Heart left ventricle (tissue), 16 donors: ENCODE measurements at regions not wholly inside any gene's neighbourhood (a gene's known extent, or its start where the extent isn't known, plus 50 kb on each side); places are given as distances from the start of the nearest gene placed in this dataset.
"Not testable (repeated sequence)": the region's sequence is repeated elsewhere in the genome, so short reads cannot be mapped to it uniquely, and the experiment has no call there.

Experiments
- ATAC-seq, 4 donors: fragments of 200-7000 bp; cut with Tn5 transposase; one replicate each; pipeline ENCODE4 v1.9.1; 2020 to 2022; ENCODE audit warnings: moderate library complexity in 4 of 4, mild to moderate bottlenecking in 3 of 4, moderate number of reproducible peaks in 1 of 4
- DNase-seq, 5 donors: peaks; one replicate each; pipeline ENCODE4 v3.0.0-alpha.2; 2020
- H3K27ac ChIP-seq, 12 donors: fragments of 200-600 bp; sonication (generic) in 4 of 12; one replicate each; pipeline versions ENCODE4 v1.5.0 to v1.8.0; 2016 to 2022; ENCODE audit warnings: mild to moderate bottlenecking in 2 of 12
- H3K27me3 ChIP-seq, 9 donors: fragments of 200-600 bp; sonication (generic) in 2 of 9; one replicate each; pipeline versions ENCODE4 v1.5.1 to v1.8.0; 2016 to 2022; ENCODE audit warnings: mild to moderate bottlenecking in 3 of 9
- H3K36me3 ChIP-seq, 9 donors: fragments of 200-600 bp; sonication (generic) in 2 of 9; one replicate each; pipeline versions ENCODE4 v1.5.0 to v1.8.0; 2018 to 2022; ENCODE audit warnings: mild to moderate bottlenecking in 2 of 9
- H3K4me1 ChIP-seq, 12 donors: fragments of 200-600 bp; sonication (generic) in 4 of 12; one replicate each; pipeline versions ENCODE4 v1.5.0 to v1.8.0; 2016 to 2022; ENCODE audit warnings: mild to moderate bottlenecking in 3 of 12
- H3K4me3 ChIP-seq, 12 donors: fragments of 200-600 bp; sonication (generic) in 4 of 12; one replicate each; pipeline versions ENCODE4 v1.5.0 to v1.8.0; 2017 to 2022; ENCODE audit warnings: mild to moderate bottlenecking in 9 of 12, moderate library complexity in 4 of 12
- H3K9me3 ChIP-seq, 12 donors: fragments of 200-600 bp; sonication (generic) in 4 of 12; one replicate each; pipeline versions ENCODE4 v1.5.0 to v1.8.0; 2016 to 2022; ENCODE audit warnings: mild to moderate bottlenecking in 1 of 12
- POLR2A ChIP-seq, 2 donors: fragments of 450-650 bp; IDR thresholded peaks; one replicate each; pipeline ENCODE4 v1.6.1; 2017; ENCODE audit warnings: antibody characterized with exemption in 2 of 2, mild to moderate bottlenecking in 2 of 2, moderate library complexity in 2 of 2
- WGBS, 4 donors: extraction: QIAGEN DNeasy Blood & Tissue Kit in 2 of 4; methylation state at CpG; one replicate each; pipeline versions ENCODE4 v1.1.5 to v1.1.7; 2013 to 2018; 5-methylcytosine and 5-hydroxymethylcytosine counted together
- intact Hi-C, 10 donors: fragments of 100-400 bp; cut with DNase I; formaldehyde crosslinking; loops; one replicate each; pipeline versions ENCODE4 v1.11.1 to v1.14.2; 2022
- TF ChIP-seq, protein P1 (sequence below), 12 donors: fragments of 200-600 bp; sonication (generic) in 4 of 12; IDR thresholded peaks; one replicate each; pipeline versions ENCODE4 v1.5.0 to v1.8.0; 2018 to 2022; ENCODE audit warnings: antibody characterized with exemption in 12 of 12, mild to moderate bottlenecking in 5 of 12
- donor health status: ischemic (EF 13 %, LVEDD 7.1; RV severe dilation, severe dysfunction).
- donor health status: healthy with polysubstance abuse.
- donor health status: DM: no; HTN: yes; CAD: no.
- donor health status: DM: no; HTN: no; CAD: no.
- donor health status: ischemic (EF 25% LVEDD 6.9; RV normal size, moderate dysfunction).
- donor health status: ischemic (EF 25% LVEDD 5.7; RV mildly dilated, moderate dysfunction).
- donor health status: healthy.
- donor health status: DM: yes; HTN: yes; CAD: no.
- donor health status: ischemic (EF 35%, LVEDD 5.7; RV mildly dilated, moderate dysfunction).
- donor health status: nonischemic (EF 11% LVEDD 7.7; RV severe dilation, severe dysfunction).
- donor health status: DM: yes; HTN: yes; CAD: no.
- donor health status: PGD.
- donor health status: ischemic (EF 29% LVEDD 5.4; RV normal size, mild dysfunction).
- donor health status: nonischemic (EF 23%, LVEDD 6.1; RV moderate dilation, normal function).

DNA sequence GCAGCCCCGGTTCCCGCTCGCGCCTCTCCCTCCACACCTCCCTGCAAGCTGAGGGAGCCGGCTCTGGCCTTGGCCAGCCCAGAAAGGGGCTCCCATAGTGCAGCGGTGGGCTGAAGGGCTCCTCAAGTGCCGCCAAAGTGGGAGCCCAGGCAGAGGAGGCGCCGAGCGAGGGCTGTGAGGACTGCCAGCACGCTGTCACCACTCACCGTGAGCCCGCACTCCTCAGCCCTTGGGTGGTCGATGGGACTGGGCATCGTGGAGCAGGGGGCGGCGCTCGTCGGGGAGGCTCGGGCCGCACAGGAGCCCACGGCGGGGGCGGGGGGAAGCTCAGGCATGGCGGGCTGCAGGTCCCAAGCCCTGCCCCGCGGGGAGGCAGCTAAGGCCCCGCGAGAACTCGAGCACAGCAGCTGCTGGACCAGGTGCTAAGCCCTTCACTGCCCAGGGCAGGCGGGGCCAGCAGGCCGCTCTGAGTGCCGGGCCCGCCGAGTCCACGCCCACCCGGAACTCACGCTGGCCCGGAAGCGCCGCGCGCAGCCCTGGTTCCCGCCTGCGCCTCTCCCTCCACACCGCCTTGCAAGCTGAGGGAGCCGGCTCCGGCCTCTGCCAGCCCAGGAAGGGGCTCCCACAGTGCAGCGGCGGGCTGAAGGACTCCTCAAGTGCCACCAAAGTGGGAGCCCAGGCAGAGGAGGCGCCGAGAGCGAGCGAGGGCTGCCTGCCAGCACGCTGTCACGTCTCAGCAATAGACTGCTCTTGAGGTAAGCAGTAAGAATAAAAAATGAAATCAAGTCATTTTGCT, 670.2 kb upstream of the CTNND2 start:
- 88 to 95% (median 94%) methylated on average over 11 to 55 of the region's 56 CpGs for WGBS, 4 donors
- H3K4me3 ChIP-seq, intact Hi-C loops, ATAC-seq, H3K4me1 ChIP-seq, H3K27ac ChIP-seq, H3K36me3 ChIP-seq, H3K27me3 ChIP-seq: not testable (repeated sequence)
- peaks cover 0 to 12% (median 0%) of the 10 kb centered on the region in 12 donors for H3K9me3 ChIP-seq
- peak in 1 of 5 donors; percentile 37 for DNase-seq

DNA sequence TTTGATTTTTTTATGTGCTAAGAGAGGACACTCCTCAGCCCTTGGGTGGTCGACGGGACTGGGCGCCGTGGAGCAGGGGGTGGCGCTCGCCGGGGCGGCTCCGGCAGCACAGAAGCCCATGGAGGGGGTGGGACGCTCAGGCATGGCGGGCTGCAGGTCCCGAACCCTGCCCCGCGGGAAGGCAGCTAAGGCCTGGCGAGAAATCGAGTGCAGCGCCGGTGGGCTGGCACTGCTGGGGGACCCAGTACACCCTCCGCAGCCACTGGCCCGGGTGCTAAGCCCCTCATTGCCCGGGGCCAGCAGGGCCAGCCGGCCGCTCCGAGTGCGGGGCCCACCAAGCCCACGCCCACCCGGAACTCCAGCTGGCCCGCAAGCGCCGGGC, 669.7 kb upstream of the CTNND2 start:
- H3K36me3 ChIP-seq, ATAC-seq, H3K4me3 ChIP-seq, H3K27me3 ChIP-seq, DNase-seq, H3K4me1 ChIP-seq, intact Hi-C loops, H3K27ac ChIP-seq: not testable (repeated sequence)
- H3K9me3 ChIP-seq: peaks cover 0 to 11% (median 0%) of the 10 kb centered on the region in 12 donors
- WGBS, 4 donors: 93 to 97% (median 95%) methylated on average over 18 to 30 of the region's 30 CpGs

DNA sequence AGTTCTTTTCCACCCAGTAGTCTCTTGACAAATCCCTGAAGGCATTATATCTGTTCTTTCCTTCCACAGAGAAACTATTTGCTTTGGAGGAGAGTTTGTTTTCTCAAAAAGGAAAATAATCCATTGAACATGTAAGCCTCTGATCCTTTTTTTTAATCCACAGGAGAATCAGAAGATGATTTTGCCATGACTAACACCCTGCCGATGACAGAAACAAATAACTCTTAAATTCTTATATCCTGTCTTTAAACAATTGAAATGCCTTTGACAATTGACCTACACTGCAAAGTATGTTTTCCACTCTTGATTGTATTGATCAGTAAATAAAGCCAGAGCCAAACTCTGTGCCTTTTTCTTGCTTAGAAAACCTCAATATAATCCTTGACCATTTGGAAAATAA, 666.4 kb upstream of the CTNND2 start:
- no peaks in the 10 kb centered on the region for H3K36me3 ChIP-seq
- H3K27me3 ChIP-seq: no peaks in the 10 kb centered on the region
- ATAC-seq (no peak), DNase-seq (no peak)
- TF ChIP-seq, protein P1, sequence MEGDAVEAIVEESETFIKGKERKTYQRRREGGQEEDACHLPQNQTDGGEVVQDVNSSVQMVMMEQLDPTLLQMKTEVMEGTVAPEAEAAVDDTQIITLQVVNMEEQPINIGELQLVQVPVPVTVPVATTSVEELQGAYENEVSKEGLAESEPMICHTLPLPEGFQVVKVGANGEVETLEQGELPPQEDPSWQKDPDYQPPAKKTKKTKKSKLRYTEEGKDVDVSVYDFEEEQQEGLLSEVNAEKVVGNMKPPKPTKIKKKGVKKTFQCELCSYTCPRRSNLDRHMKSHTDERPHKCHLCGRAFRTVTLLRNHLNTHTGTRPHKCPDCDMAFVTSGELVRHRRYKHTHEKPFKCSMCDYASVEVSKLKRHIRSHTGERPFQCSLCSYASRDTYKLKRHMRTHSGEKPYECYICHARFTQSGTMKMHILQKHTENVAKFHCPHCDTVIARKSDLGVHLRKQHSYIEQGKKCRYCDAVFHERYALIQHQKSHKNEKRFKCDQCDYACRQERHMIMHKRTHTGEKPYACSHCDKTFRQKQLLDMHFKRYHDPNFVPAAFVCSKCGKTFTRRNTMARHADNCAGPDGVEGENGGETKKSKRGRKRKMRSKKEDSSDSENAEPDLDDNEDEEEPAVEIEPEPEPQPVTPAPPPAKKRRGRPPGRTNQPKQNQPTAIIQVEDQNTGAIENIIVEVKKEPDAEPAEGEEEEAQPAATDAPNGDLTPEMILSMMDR (IDR thresholded peaks at IDR 0.05): no peak
- TF ChIP-seq POLR2A (IDR thresholded peaks at IDR 0.05): no peak
- H3K4me3 ChIP-seq: no peak overlapping the region
- no peaks in the 10 kb centered on the region for H3K4me1 ChIP-seq
- H3K9me3 ChIP-seq: peaks cover 0 to 17% (median 0%) of the 10 kb centered on the region in 12 donors
- WGBS, 4 donors: 67 to 75% (median 71%) methylated on average over 1 of the region's 1 CpG
- intact Hi-C loops: no loop called here
- no peak overlapping the region for H3K27ac ChIP-seq

DNA sequence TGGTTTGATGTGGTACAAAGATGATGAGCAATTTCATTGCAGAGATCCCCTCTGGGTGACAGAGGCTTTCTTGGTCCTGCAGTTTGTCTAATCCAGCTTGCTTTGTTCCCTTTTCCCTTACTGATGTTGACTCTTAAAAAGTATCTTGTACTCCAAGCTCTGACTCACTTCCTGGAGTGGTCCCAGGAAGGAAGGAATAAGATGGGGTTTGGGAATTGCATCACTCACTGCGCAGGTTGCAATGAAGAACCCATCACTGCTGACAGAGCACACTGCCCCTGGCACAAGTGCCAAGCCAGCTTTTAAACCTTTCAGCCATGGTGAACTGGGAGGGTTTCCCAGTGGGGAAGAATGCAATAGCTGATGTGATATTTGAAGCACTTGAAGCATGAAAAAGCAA, 662.2 kb upstream of the CTNND2 start:
- H3K4me3 ChIP-seq: no peak overlapping the region
- intact Hi-C loops: no loop called here
- H3K9me3 ChIP-seq: peaks cover 0 to 19% (median 0%) of the 10 kb centered on the region in 12 donors
- WGBS, 4 donors: 71 to 88% (median 81%) methylated on average over 1 of the region's 1 CpG
- H3K4me1 ChIP-seq: no peaks in the 10 kb centered on the region
- no peaks in the 10 kb centered on the region for H3K36me3 ChIP-seq
- H3K27ac ChIP-seq: no peak overlapping the region
- no peaks in the 10 kb centered on the region for H3K27me3 ChIP-seq
- no peak for ATAC-seq
- no peak for DNase-seq
- TF ChIP-seq POLR2A (IDR thresholded peaks at IDR 0.05): no peak
- TF ChIP-seq, protein P1 (IDR thresholded peaks at IDR 0.05): no peak

DNA sequence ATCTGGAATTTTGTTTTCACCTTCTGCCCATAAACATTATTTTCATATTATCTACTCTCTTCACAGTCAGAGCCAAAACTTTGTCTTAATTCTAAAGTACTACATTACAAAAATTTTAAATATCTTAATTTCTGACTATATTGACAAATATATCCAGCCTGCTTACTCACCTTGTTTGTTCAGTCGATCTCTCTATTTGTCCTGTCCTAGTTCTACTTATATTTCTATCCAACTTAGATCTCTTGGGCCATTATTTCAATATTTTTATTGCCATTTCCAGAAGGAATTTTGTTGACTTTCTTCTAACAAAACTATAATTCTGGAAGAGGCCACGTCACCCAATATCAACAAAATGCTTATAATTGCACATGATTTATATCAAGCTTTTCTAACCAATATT, 652.8 kb upstream of the CTNND2 start:
- intact Hi-C loops: no loop called here
- 56 to 70% (median 64%) methylated on average over 2 of the region's 2 CpGs for WGBS, 4 donors

More for the DNA sequence above, 652.8 kb upstream of the CTNND2 start:
- Histone ChIP-seq H3K9me3 (no peaks in the 10 kb centered on the region), H3K27me3 (no peaks in the 10 kb centered on the region), H3K4me3 (no peak overlapping the region), H3K4me1 (no peaks in the 10 kb centered on the region), H3K27ac (no peak overlapping the region), H3K36me3 (no peaks in the 10 kb centered on the region)
- no peak for DNase-seq
- TF ChIP-seq, protein P1 (IDR thresholded peaks at IDR 0.05): no peak
- ATAC-seq: no peak
